Panc1 (cell line): ENCODE measurements at regions not wholly inside any gene's neighbourhood (a gene's known extent, or its start where the extent isn't known, plus 50 kb on each side); places are given as distances from the start of the nearest gene placed in this dataset.

Source experiments
- ATAC-seq: fragments of 200-7000 bp; cut with Tn5 transposase; 2 replicates; pipeline ENCODE4 v1.9.1; 2020; ENCODE audit warnings: mild to moderate bottlenecking, moderate library complexity
- BruUV-seq: library from RNA; stranded (reverse); fragments of 400-500 nt; replicated peaks from 2 replicates; lab custom pipeline; 2021; lab: Mats Ljungman, UMichigan
- CTCF ChIA-PET: fragments of 300-600 bp; sonication (Branson Sonifier 250); formaldehyde crosslinking; loops from one replicate; lab custom pipeline; 2022; ENCODE audit warnings: antibody characterized with exemption; lab: Charles Lee
- POLR2A ChIA-PET: fragments of 300-600 bp; sonication (Branson Sonifier 250); formaldehyde crosslinking; loops from one replicate; lab custom pipeline; 2022; ENCODE audit warnings: antibody characterized with exemption; lab: Charles Lee
- DNase-seq: peaks from one replicate; pipeline ENCODE4 v3.0.0-alpha.2; 2010; ENCODE audit warnings: low read depth, low spot score
- H3K27ac ChIP-seq: 2 replicates; pipeline ENCODE4 v1.5.1; 2011; ENCODE audit warnings: mild to moderate bottlenecking, low read length, inconsistent platforms
- H3K27me3 ChIP-seq: fragments of 200-500 bp; sonication (Bioruptor generic); 2 replicates; pipeline ENCODE4 v1.6.0; 2014; ENCODE audit warnings: low read length, inconsistent platforms; ENCODE audit not compliant: control insufficient read depth, insufficient read depth
- H3K36me3 ChIP-seq: fragments of 200-500 bp; sonication (Bioruptor generic); 2 replicates; pipeline ENCODE4 v1.5.1; 2014; ENCODE audit warnings: inconsistent platforms, mild to moderate bottlenecking, low read length, moderate library complexity; ENCODE audit not compliant: control insufficient read depth, insufficient read depth
- H3K4me1 ChIP-seq: 2 replicates; pipeline ENCODE4 v1.5.1; 2011; ENCODE audit warnings: inconsistent platforms, mild to moderate bottlenecking, low read length, moderate library complexity; ENCODE audit not compliant: control insufficient read depth, insufficient read depth
- H3K4me3 ChIP-seq, 2 experiments: 2 replicates each; pipeline ENCODE4 v1.5.1; 2011 to 2012; ENCODE audit warnings: low read depth in 2 of 2, low read length in 2 of 2, mild to moderate bottlenecking in 2 of 2, inconsistent platforms in 1 of 2, moderate library complexity in 1 of 2
- H3K9me3 ChIP-seq: fragments of 200-500 bp; sonication (Bioruptor generic); 2 replicates; pipeline ENCODE4 v1.5.1; 2014; ENCODE audit warnings: low read depth, mild to moderate bottlenecking, inconsistent platforms, low read length, moderate library complexity; ENCODE audit not compliant: control insufficient read depth, insufficient read depth
- POLR2AphosphoS5 ChIP-seq: IDR thresholded peaks from 2 replicates; pipeline ENCODE4 v1.6.1; 2012; ENCODE audit warnings: mild to moderate bottlenecking, low read depth, low read length, moderate library complexity
- REST ChIP-seq, 2 experiments: IDR thresholded peaks; 2 replicates each; pipeline ENCODE4 v1.6.1; 2011 to 2012; ENCODE audit warnings: low read depth in 2 of 2, control low read depth in 1 of 2, low read length in 1 of 2, mild to moderate bottlenecking in 1 of 2, moderate library complexity in 1 of 2; ENCODE audit not compliant: insufficient read depth in 1 of 2
- SIN3A ChIP-seq: IDR thresholded peaks from 2 replicates; pipeline ENCODE4 v1.6.1; 2012; ENCODE audit warnings: low read depth, mild to moderate bottlenecking, low read length, moderate library complexity, borderline replicate concordance; ENCODE audit not compliant: insufficient read depth
- TCF7L2 ChIP-seq: IDR thresholded peaks from 2 replicates; pipeline ENCODE4 v1.6.1; 2011; ENCODE audit warnings: mild to moderate bottlenecking, low read depth, low read length, inconsistent platforms
- in situ Hi-C: cut with HindIII; loops from 2 replicates; pipeline ENCODE4 v1.10.0; 2016; ENCODE audit warnings: low sequenced_read_pairs, low pct_unique_long_range_greater_than_20kb
- intact Hi-C: fragments of 100-400 bp; cut with micrococcal nuclease; formaldehyde crosslinking; loops from one replicate; pipeline ENCODE4 v1.10.0; 2022; ENCODE audit not compliant: unreplicated experiment
- TF ChIP-seq, protein P1 (sequence below): fragments of 450-650 bp; IDR thresholded peaks from 2 replicates; pipeline ENCODE4 v1.5.1; 2017; ENCODE audit warnings: mild to moderate bottlenecking

GRCh38 chr3:145815707-145816413 lies 345.1 kb downstream of the PLOD2 start:
- ATAC-seq (no peak), DNase-seq (no peak)
- in situ Hi-C loops = no loop called here
- Histone ChIP-seq H3K9me3 (no peaks in the 10 kb centered on the region; the same call in 1 of the 2 replicates), H3K4me3 (no peak overlapping the region), H3K27me3 (no peaks in the 10 kb centered on the region), H3K27ac (no peak overlapping the region), H3K36me3 (no peaks in the 10 kb centered on the region), H3K4me1 (no peaks in the 10 kb centered on the region)
- ChIA-PET CTCF (no interaction called here), POLR2A (no interaction called here)
- BruUV-seq = no TSS peak
- intact Hi-C loops = no loop called here
- TF ChIP-seq, protein P1, sequence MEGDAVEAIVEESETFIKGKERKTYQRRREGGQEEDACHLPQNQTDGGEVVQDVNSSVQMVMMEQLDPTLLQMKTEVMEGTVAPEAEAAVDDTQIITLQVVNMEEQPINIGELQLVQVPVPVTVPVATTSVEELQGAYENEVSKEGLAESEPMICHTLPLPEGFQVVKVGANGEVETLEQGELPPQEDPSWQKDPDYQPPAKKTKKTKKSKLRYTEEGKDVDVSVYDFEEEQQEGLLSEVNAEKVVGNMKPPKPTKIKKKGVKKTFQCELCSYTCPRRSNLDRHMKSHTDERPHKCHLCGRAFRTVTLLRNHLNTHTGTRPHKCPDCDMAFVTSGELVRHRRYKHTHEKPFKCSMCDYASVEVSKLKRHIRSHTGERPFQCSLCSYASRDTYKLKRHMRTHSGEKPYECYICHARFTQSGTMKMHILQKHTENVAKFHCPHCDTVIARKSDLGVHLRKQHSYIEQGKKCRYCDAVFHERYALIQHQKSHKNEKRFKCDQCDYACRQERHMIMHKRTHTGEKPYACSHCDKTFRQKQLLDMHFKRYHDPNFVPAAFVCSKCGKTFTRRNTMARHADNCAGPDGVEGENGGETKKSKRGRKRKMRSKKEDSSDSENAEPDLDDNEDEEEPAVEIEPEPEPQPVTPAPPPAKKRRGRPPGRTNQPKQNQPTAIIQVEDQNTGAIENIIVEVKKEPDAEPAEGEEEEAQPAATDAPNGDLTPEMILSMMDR = no peak
- no peak for TF ChIP-seq REST (IDR thresholded peaks at IDR 0.05; ENCODE audit: insufficient read depth in 1 of 2, low read depth in 2 of 2, low read length in 1 of 2)
- no peak for TF ChIP-seq SIN3A
- TF ChIP-seq POLR2AphosphoS5 = no peak
- no peak for TF ChIP-seq TCF7L2

GRCh38 chr3:145817870-145818483 lies 343.0 kb downstream of the PLOD2 start:
- POLR2A ChIA-PET = no interaction called here

More at GRCh38 chr3:145817870-145818483, 343.0 kb downstream of the PLOD2 start:
- CTCF ChIA-PET = no interaction called here
- Histone ChIP-seq H3K36me3 (no peaks in the 10 kb centered on the region), H3K27me3 (no peaks in the 10 kb centered on the region), H3K4me3 (no peak overlapping the region), H3K9me3 (no peaks in the 10 kb centered on the region; the same call in 1 of the 2 replicates), H3K4me1 (no peaks in the 10 kb centered on the region), H3K27ac (no peak overlapping the region)
- no peak for DNase-seq
- ATAC-seq = no peak
- BruUV-seq = no TSS peak
- TF ChIP-seq REST (IDR thresholded peaks at IDR 0.05; ENCODE audit: insufficient read depth in 1 of 2, low read depth in 2 of 2, low read length in 1 of 2) (no peak), POLR2AphosphoS5 (no peak), TCF7L2 (no peak), SIN3A (no peak)
- TF ChIP-seq, protein P1 = no peak
- in situ Hi-C loops = no loop called here
- intact Hi-C loops = no loop called here
